ENCODE measurements at regions not wholly inside any gene's neighbourhood (a gene's known extent, or its start where the extent isn't known, plus 50 kb on each side); places are given as distances from the start of the nearest gene placed in this dataset.

DNA sequence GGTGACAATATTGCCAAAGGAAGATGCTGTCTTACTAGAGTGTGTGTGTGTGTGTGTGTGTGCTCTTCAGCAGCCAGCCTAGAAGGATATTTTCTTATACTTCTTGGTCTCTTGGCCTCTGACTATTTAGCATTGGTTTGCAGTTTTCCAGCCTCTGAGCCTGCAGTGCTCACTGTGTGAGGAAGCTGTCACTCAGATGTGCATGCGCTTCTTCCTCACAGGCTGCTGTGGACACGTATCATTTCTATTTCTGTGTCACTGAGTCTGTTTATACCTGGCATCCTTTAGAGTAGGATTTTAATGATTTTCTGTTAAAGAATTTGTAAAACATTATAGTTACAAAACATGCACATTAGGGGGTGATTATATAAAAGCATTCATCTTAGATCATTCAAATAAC lies 83.3 kb downstream of the ALDH8A1 start:
- DNase-seq (ENCODE audit: low spot score), result no peak
- TF ChIP-seq, protein P1, sequence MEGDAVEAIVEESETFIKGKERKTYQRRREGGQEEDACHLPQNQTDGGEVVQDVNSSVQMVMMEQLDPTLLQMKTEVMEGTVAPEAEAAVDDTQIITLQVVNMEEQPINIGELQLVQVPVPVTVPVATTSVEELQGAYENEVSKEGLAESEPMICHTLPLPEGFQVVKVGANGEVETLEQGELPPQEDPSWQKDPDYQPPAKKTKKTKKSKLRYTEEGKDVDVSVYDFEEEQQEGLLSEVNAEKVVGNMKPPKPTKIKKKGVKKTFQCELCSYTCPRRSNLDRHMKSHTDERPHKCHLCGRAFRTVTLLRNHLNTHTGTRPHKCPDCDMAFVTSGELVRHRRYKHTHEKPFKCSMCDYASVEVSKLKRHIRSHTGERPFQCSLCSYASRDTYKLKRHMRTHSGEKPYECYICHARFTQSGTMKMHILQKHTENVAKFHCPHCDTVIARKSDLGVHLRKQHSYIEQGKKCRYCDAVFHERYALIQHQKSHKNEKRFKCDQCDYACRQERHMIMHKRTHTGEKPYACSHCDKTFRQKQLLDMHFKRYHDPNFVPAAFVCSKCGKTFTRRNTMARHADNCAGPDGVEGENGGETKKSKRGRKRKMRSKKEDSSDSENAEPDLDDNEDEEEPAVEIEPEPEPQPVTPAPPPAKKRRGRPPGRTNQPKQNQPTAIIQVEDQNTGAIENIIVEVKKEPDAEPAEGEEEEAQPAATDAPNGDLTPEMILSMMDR (IDR thresholded peaks at IDR 0.05), result no peak
- ATAC-seq (ENCODE audit: low FRiP score), result no peak

DNA sequence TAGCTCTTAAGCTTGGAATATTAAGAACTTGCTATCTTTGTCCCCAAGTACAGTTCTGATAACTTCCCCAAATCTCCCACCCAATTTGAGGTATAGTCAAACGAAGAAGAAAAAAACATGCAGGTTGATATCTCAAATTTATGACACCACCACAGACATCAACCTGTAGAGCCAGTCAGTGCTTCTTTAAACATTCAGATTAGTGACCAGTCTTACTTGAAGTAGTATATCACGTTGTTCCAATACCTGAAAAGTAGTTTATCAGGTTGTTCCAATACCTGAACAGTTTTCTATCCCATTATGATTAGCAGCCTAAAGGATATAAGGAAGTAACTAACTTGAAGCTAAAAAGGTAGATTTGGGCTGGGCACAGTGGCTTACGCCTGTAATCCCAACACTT lies 85.3 kb downstream of the ALDH8A1 start:
- DNase-seq (ENCODE audit: low spot score), result no peak
- TF ChIP-seq, protein P1 (IDR thresholded peaks at IDR 0.05), result no peak
- ATAC-seq (ENCODE audit: low FRiP score), result no peak

DNA sequence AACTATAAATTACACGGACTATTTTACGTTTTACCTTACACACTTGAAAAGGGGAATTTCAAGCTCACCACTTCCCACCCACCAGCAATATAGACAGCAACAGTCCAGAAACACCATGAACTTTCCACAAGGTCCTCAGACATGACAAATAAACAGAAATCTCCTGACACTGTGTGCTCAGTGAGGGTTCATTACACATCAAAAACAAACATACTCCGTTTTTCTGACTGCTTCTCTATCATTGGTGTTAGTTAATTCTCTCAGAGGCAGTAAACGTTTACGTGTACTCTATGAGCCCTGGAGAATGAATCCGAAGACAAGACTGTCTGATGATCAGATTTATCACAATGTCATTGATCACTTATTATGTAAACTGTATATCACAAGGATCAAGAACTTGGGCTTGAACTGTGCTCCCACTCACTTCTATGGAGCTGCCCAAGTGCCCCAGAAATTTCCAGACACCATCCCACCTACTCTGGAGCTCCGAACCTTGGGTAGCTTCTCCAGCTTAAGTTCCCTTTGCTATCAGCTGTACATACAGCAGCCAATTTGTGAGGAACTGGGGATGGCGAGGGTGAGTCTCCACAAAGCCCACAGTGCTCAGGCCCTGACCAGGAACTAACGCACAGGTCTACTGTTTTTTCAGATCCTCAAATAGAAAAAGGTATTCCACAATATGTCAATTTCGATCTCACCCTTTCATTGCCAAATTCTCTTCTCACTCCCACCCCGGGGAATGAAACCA lies 86.0 kb downstream of the ALDH8A1 start:
- no peak for DNase-seq (ENCODE audit: low spot score)
- no peak for ATAC-seq (ENCODE audit: low FRiP score)
- TF ChIP-seq, protein P1 (IDR thresholded peaks at IDR 0.05), result no peak

DNA sequence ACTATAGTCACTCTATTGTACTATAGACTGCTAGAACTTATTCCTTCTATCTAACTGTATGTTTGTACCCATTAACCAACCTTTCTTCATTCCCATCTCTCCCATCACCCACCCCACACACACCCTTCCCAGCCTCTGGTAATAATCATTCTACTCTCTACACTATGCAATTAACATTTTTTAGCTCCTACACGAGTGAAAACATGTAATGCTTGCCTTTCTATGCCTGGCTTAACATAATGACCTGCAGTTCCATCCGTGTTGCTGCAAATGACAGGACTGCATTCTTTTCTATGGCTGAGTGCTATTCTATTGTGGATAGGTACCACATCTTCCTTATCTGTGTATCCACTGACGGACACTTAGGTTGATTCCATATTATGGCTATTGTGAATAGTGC lies 95.5 kb downstream of the ALDH8A1 start:
- ATAC-seq (ENCODE audit: low FRiP score) (no peak), DNase-seq (ENCODE audit: low spot score) (no peak)
- TF ChIP-seq, protein P1 (IDR thresholded peaks at IDR 0.05), result no peak

DNA sequence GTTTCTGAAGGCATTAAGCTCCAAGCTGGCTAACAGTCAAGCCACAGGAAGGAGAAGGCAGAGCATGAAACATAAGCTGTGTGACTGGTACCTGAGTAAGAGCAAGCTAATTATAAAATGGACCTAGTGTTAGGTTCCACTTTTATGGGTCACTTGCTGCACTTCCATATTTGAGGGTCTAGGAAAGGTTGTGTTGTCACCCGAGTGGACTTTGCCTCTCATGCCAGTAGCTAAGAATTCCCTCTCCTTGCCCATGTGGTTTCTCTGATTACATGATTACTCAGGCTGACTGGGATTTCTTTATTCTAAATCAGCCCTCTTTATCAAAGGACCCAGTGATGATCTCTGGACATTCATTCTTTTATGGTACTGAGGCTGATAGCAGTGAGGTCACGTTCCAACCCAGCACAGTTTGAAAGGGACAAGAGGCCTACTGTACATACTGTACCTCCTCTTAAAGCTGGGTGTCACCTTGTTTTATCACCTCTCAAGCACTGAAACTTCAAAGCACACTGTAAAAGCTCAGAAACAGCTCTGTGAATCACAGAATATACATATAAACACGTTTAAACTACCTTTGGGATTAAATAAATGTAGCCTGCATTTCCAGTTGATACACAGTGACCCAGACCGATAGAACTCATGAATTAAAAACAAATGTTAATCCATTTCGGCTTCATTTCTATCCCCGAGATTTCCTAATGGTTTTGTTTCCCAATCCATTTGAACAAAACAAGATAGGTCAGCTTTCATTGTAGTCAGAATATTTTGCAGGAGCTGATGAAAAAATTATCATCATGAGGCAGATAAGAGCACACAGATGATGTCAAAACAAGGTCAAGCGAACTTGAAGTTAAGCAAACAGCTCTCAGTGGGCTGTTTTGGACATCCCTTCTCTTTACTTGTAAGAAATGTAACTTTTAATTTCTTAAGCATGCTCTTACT lies 96.5 kb downstream of the ALDH8A1 start:
- peak; percentile 61 for ATAC-seq (ENCODE audit: low FRiP score)
- TF ChIP-seq, protein P1 (IDR thresholded peaks at IDR 0.05), result no peak

DNA sequence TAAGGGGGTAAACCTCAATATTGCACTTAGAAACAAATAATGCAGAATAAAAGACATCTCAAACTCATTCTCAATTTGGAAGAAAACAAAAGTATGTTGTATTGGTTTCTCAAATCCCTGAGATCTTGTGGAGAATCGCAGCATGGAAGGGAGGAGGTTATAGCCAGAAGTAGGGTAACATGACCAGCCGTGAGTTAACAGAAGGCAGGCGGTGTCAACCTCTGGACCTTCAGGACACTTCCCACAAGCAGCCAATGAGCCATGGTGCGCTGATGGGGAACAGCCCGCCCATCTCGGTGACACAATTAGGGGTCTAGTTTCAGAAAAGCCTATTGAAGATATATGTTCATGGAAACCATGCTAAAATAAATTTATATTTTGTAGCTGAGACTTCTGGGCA lies 98.4 kb downstream of the ALDH8A1 start:
- TF ChIP-seq, protein P1 (IDR thresholded peaks at IDR 0.05), result no peak
- ATAC-seq (ENCODE audit: low FRiP score), result no peak

More for the DNA sequence above, 96.5 kb downstream of the ALDH8A1 start:
- DNase-seq (ENCODE audit: low spot score), result no peak

More for the DNA sequence above, 98.4 kb downstream of the ALDH8A1 start:
- no peak for DNase-seq (ENCODE audit: low spot score)
